ENCODE measurements at regions not wholly inside any gene's neighbourhood (a gene's known extent, or its start where the extent isn't known, plus 50 kb on each side); places are given as distances from the start of the nearest gene placed in this dataset.

- Histone ChIP-seq H3K79me1 (replicated peaks; ENCODE audit: low read length, poor library complexity, severe bottlenecking) (no peaks in the 10 kb centered on the region), H2BK12ac (ENCODE audit: low read length in 2 of 2) (no peak overlapping the region), H3K4me3 (ENCODE audit: insufficient read depth in 1 of 2, low read depth in 1 of 2, low read length in 2 of 2) (no peak overlapping the region), H3K27me3 (ENCODE audit: control insufficient read depth in 1 of 2, insufficient read depth in 1 of 2, low read length in 2 of 2) (no peaks in the 10 kb centered on the region), H2BK5ac (ENCODE audit: low read depth, low read length, poor library complexity, severe bottlenecking) (no peak overlapping the region), H2BK15ac (ENCODE audit: low read depth, poor library complexity, severe bottlenecking) (no peak overlapping the region), H3K23ac (ENCODE audit: low read length in 2 of 2) (no peak overlapping the region), H3K14ac (ENCODE audit: low read length in 2 of 2) (no peak overlapping the region), H2AFZ (ENCODE audit: low read depth, low read length) (no peak overlapping the region), H4K8ac (ENCODE audit: low read length) (no peak overlapping the region), H4K91ac (ENCODE audit: low read length) (no peak overlapping the region), H3K4me2 (ENCODE audit: low read length, poor library complexity, severe bottlenecking) (no peak overlapping the region), H3K4me1 (ENCODE audit: control insufficient read depth, insufficient read depth, low read depth, low read length) (no peaks in the 10 kb centered on the region), H3K18ac (ENCODE audit: low read depth in 1 of 2, low read length in 2 of 2) (no peak overlapping the region), H2AK5ac (ENCODE audit: low read length, severe bottlenecking) (no peak overlapping the region), H3K9ac (ENCODE audit: low read length) (no peak overlapping the region), H3K27ac (ENCODE audit: low read length, poor library complexity, severe bottlenecking) (no peak overlapping the region), H3K9me3 (ENCODE audit: control insufficient read depth, low read length) (no peaks in the 10 kb centered on the region), H3K4ac (ENCODE audit: low read depth in 1 of 2, low read length in 2 of 2) (no peak overlapping the region), H3K36me3 (ENCODE audit: control insufficient read depth in 1 of 2, insufficient read depth in 2 of 2, low read depth in 1 of 2, low read length in 2 of 2) (no peaks in the 10 kb centered on the region), H2BK120ac (ENCODE audit: low read depth, low read length) (no peak overlapping the region)
- no peak for DNase-seq
- 90% methylated on average over 2 of the region's 3 CpGs for WGBS
Measured at GRCh38 chr1:190583862-190584261, 106.2 kb upstream of the BRINP3 start.

- Histone ChIP-seq H3K36me3 (ENCODE audit: control insufficient read depth in 1 of 2, insufficient read depth in 2 of 2, low read depth in 1 of 2, low read length in 2 of 2) (no peaks in the 10 kb centered on the region), H2AK5ac (ENCODE audit: low read length, severe bottlenecking) (no peak overlapping the region), H3K4ac (ENCODE audit: low read depth in 1 of 2, low read length in 2 of 2) (no peak overlapping the region)
Measured at GRCh38 chr1:190588424-190588823, 110.8 kb upstream of the BRINP3 start.

GRCh38 chr1:190595438-190595837 lies 117.8 kb upstream of the BRINP3 start:
- H3K23ac ChIP-seq (ENCODE audit: low read length in 2 of 2): no peak overlapping the region
- H4K8ac ChIP-seq (ENCODE audit: low read length): no peak overlapping the region
- no peak overlapping the region for H2BK15ac ChIP-seq (ENCODE audit: low read depth, poor library complexity, severe bottlenecking)
- no peak overlapping the region for H2AFZ ChIP-seq (ENCODE audit: low read depth, low read length)
- no peak overlapping the region for H3K4ac ChIP-seq (ENCODE audit: low read depth in 1 of 2, low read length in 2 of 2)
- no peak overlapping the region for H3K27ac ChIP-seq (ENCODE audit: low read length, poor library complexity, severe bottlenecking)
- no peak overlapping the region for H3K9ac ChIP-seq (ENCODE audit: low read length)
- H3K79me1 ChIP-seq (replicated peaks; ENCODE audit: low read length, poor library complexity, severe bottlenecking): no peaks in the 10 kb centered on the region
- H3K27me3 ChIP-seq (ENCODE audit: control insufficient read depth in 1 of 2, insufficient read depth in 1 of 2, low read length in 2 of 2): no peaks in the 10 kb centered on the region
- no peak overlapping the region for H4K91ac ChIP-seq (ENCODE audit: low read length)
- H3K4me1 ChIP-seq (ENCODE audit: control insufficient read depth, insufficient read depth, low read depth, low read length): no peaks in the 10 kb centered on the region
- no peak overlapping the region for H3K4me2 ChIP-seq (ENCODE audit: low read length, poor library complexity, severe bottlenecking)
- no peak overlapping the region for H3K4me3 ChIP-seq (ENCODE audit: insufficient read depth in 1 of 2, low read depth in 1 of 2, low read length in 2 of 2)
- WGBS: 65% methylated on average over 2 of the region's 2 CpGs
- H3K14ac ChIP-seq (ENCODE audit: low read length in 2 of 2): no peak overlapping the region
- no peaks in the 10 kb centered on the region for H3K36me3 ChIP-seq (ENCODE audit: control insufficient read depth in 1 of 2, insufficient read depth in 2 of 2, low read depth in 1 of 2, low read length in 2 of 2)
- no peak for DNase-seq
- H2BK120ac ChIP-seq (ENCODE audit: low read depth, low read length): no peak overlapping the region
- no peak overlapping the region for H2AK5ac ChIP-seq (ENCODE audit: low read length, severe bottlenecking)
- no peak overlapping the region for H2BK12ac ChIP-seq (ENCODE audit: low read length in 2 of 2)
- H2BK5ac ChIP-seq (ENCODE audit: low read depth, low read length, poor library complexity, severe bottlenecking): no peak overlapping the region
- no peaks in the 10 kb centered on the region for H3K9me3 ChIP-seq (ENCODE audit: control insufficient read depth, low read length)
- H3K18ac ChIP-seq (ENCODE audit: low read depth in 1 of 2, low read length in 2 of 2): no peak overlapping the region

More at GRCh38 chr1:190588424-190588823, 110.8 kb upstream of the BRINP3 start:
- Histone ChIP-seq H3K79me1 (replicated peaks; ENCODE audit: low read length, poor library complexity, severe bottlenecking) (no peaks in the 10 kb centered on the region), H4K8ac (ENCODE audit: low read length) (no peak overlapping the region), H3K4me1 (ENCODE audit: control insufficient read depth, insufficient read depth, low read depth, low read length) (no peaks in the 10 kb centered on the region), H3K18ac (ENCODE audit: low read depth in 1 of 2, low read length in 2 of 2) (no peak overlapping the region), H3K4me3 (ENCODE audit: insufficient read depth in 1 of 2, low read depth in 1 of 2, low read length in 2 of 2) (no peak overlapping the region), H2BK12ac (ENCODE audit: low read length in 2 of 2) (no peak overlapping the region), H2BK5ac (ENCODE audit: low read depth, low read length, poor library complexity, severe bottlenecking) (no peak overlapping the region), H3K27ac (ENCODE audit: low read length, poor library complexity, severe bottlenecking) (no peak overlapping the region), H3K9me3 (ENCODE audit: control insufficient read depth, low read length) (no peaks in the 10 kb centered on the region), H3K23ac (ENCODE audit: low read length in 2 of 2) (no peak overlapping the region), H2AFZ (ENCODE audit: low read depth, low read length) (no peak overlapping the region), H3K14ac (ENCODE audit: low read length in 2 of 2) (no peak overlapping the region), H3K4me2 (ENCODE audit: low read length, poor library complexity, severe bottlenecking) (no peak overlapping the region), H4K91ac (ENCODE audit: low read length) (no peak overlapping the region), H2BK120ac (ENCODE audit: low read depth, low read length) (no peak overlapping the region), H3K27me3 (ENCODE audit: control insufficient read depth in 1 of 2, insufficient read depth in 1 of 2, low read length in 2 of 2) (no peaks in the 10 kb centered on the region), H3K9ac (ENCODE audit: low read length) (no peak overlapping the region), H2BK15ac (ENCODE audit: low read depth, poor library complexity, severe bottlenecking) (no peak overlapping the region)
- WGBS: no CpG with 5 or more reads among the region's 1 CpG
- no peak for DNase-seq

GRCh38 chr1:190597294-190597693 lies 119.6 kb upstream of the BRINP3 start:
- H3K18ac ChIP-seq (ENCODE audit: low read depth in 1 of 2, low read length in 2 of 2): no peak overlapping the region
- no peaks in the 10 kb centered on the region for H3K36me3 ChIP-seq (ENCODE audit: control insufficient read depth in 1 of 2, insufficient read depth in 2 of 2, low read depth in 1 of 2, low read length in 2 of 2)
- no peak overlapping the region for H3K4me3 ChIP-seq (ENCODE audit: insufficient read depth in 1 of 2, low read depth in 1 of 2, low read length in 2 of 2)
- no peaks in the 10 kb centered on the region for H3K9me3 ChIP-seq (ENCODE audit: control insufficient read depth, low read length)
- H2BK12ac ChIP-seq (ENCODE audit: low read length in 2 of 2): no peak overlapping the region
- H2BK5ac ChIP-seq (ENCODE audit: low read depth, low read length, poor library complexity, severe bottlenecking): no peak overlapping the region
- H3K4ac ChIP-seq (ENCODE audit: low read depth in 1 of 2, low read length in 2 of 2): no peak overlapping the region
- no peak overlapping the region for H3K4me2 ChIP-seq (ENCODE audit: low read length, poor library complexity, severe bottlenecking)
- no peak overlapping the region for H4K8ac ChIP-seq (ENCODE audit: low read length)
- H2AFZ ChIP-seq (ENCODE audit: low read depth, low read length): no peak overlapping the region
- H3K79me1 ChIP-seq (replicated peaks; ENCODE audit: low read length, poor library complexity, severe bottlenecking): no peaks in the 10 kb centered on the region
- no peak overlapping the region for H2AK5ac ChIP-seq (ENCODE audit: low read length, severe bottlenecking)
- H3K4me1 ChIP-seq (ENCODE audit: control insufficient read depth, insufficient read depth, low read depth, low read length): no peaks in the 10 kb centered on the region
- no peak overlapping the region for H3K23ac ChIP-seq (ENCODE audit: low read length in 2 of 2)
- H3K27ac ChIP-seq (ENCODE audit: low read length, poor library complexity, severe bottlenecking): no peak overlapping the region
- WGBS: no CpG with 5 or more reads among the region's 1 CpG
- no peak overlapping the region for H4K91ac ChIP-seq (ENCODE audit: low read length)
- no peaks in the 10 kb centered on the region for H3K27me3 ChIP-seq (ENCODE audit: control insufficient read depth in 1 of 2, insufficient read depth in 1 of 2, low read length in 2 of 2)
- H3K9ac ChIP-seq (ENCODE audit: low read length): no peak overlapping the region
- H3K14ac ChIP-seq (ENCODE audit: low read length in 2 of 2): no peak overlapping the region
- no peak overlapping the region for H2BK15ac ChIP-seq (ENCODE audit: low read depth, poor library complexity, severe bottlenecking)
- no peak overlapping the region for H2BK120ac ChIP-seq (ENCODE audit: low read depth, low read length)
- no peak for DNase-seq

All from mesenchymal stem cell (in vitro differentiated cells and primary cell).